ENCODE measurements at regions not wholly inside any gene's neighbourhood (a gene's known extent, or its start where the extent isn't known, plus 50 kb on each side); places are given as distances from the start of the nearest gene placed in this dataset.

- TF ChIP-seq TAF1 (IDR thresholded peaks at IDR 0.05; ENCODE audit: low read depth) (no peak), CTCF (IDR thresholded peaks at IDR 0.05; ENCODE audit: poor library complexity, severe bottlenecking) (no peak), SMC3 (conservative IDR thresholded peaks at IDR 0.05; ENCODE audit: poor library complexity) (no peak), REST (IDR thresholded peaks at IDR 0.05; ENCODE audit: borderline replicate concordance) (no peak)
Observed at GRCh38 chr3:24690777-24691176, 196.1 kb upstream of the THRB start.
